NCI-H1092 treated with DMSO at 0.1 percent for 48 hours (cell line): ENCODE measurements at regions not wholly inside any gene's neighbourhood (a gene's known extent, or its start where the extent isn't known, plus 50 kb on each side); places are given as distances from the start of the nearest gene placed in this dataset.

ENCODE experiments used
- DNase-seq: peaks from one replicate; lab custom pipeline; 2025; lab: John Stamatoyannopoulos, UW

GRCh38 chr9:134967547-134967930 lies 49.8 kb upstream of the FCN1 start:
- no peak for DNase-seq

GRCh38 chr9:134968011-134968822 lies 50.5 kb upstream of the FCN1 start:
- peak; percentile 39 for DNase-seq

- no peak for DNase-seq
Observed at GRCh38 chr9:134968823-134969090, 51.0 kb upstream of the FCN1 start.

- DNase-seq = no peak
Observed at GRCh38 chr9:134969156-134970045, 51.7 kb upstream of the FCN1 start.

- no peak for DNase-seq
Observed at GRCh38 chr9:134970198-134970597, 52.5 kb upstream of the FCN1 start.

GRCh38 chr9:134970719-134971118 lies 53.0 kb upstream of the FCN1 start:
- no peak for DNase-seq

GRCh38 chr9:134971196-134971595 lies 53.5 kb upstream of the FCN1 start:
- DNase-seq = no peak

- no peak for DNase-seq
Observed at GRCh38 chr9:134971696-134972095, 54.0 kb upstream of the FCN1 start.

- DNase-seq = no peak
Observed at GRCh38 chr9:134972140-134972539, 54.4 kb upstream of the FCN1 start.

GRCh38 chr9:134975253-134975652 lies 57.5 kb upstream of the FCN1 start:
- no peak for DNase-seq

- no peak for DNase-seq
Observed at GRCh38 chr9:134976403-134976802, 58.7 kb upstream of the FCN1 start.

GRCh38 chr9:134978272-134978671 lies 60.6 kb upstream of the FCN1 start:
- DNase-seq = no peak

- DNase-seq = no peak
Observed at GRCh38 chr9:134980516-134980915, 62.8 kb upstream of the FCN1 start.

- no peak for DNase-seq
Observed at GRCh38 chr9:134980991-134981390, 63.3 kb upstream of the FCN1 start.

GRCh38 chr9:134981829-134982228 lies 64.1 kb upstream of the FCN1 start:
- DNase-seq = no peak

- no peak for DNase-seq
Observed at GRCh38 chr9:134982311-134982710, 64.6 kb upstream of the FCN1 start.

- DNase-seq = no peak
Observed at GRCh38 chr9:134983074-134983473, 65.4 kb upstream of the FCN1 start.

- no peak for DNase-seq
Observed at GRCh38 chr9:134983506-134984371, 66.0 kb upstream of the FCN1 start.

- no peak for DNase-seq
Observed at GRCh38 chr9:134984372-134985265, 66.9 kb upstream of the FCN1 start.

- no peak for DNase-seq
Observed at GRCh38 chr9:134985451-134985850, 67.7 kb upstream of the FCN1 start.

GRCh38 chr9:134986957-134987356 lies 69.2 kb upstream of the FCN1 start:
- DNase-seq = no peak
